ENCODE measurements at regions not wholly inside any gene's neighbourhood (a gene's known extent, or its start where the extent isn't known, plus 50 kb on each side); places are given as distances from the start of the nearest gene placed in this dataset.

- no peak for DNase-seq
Observed at GRCh38 chr11:10388101-10388500, 67.0 kb upstream of the AMPD3 start.

DNA sequence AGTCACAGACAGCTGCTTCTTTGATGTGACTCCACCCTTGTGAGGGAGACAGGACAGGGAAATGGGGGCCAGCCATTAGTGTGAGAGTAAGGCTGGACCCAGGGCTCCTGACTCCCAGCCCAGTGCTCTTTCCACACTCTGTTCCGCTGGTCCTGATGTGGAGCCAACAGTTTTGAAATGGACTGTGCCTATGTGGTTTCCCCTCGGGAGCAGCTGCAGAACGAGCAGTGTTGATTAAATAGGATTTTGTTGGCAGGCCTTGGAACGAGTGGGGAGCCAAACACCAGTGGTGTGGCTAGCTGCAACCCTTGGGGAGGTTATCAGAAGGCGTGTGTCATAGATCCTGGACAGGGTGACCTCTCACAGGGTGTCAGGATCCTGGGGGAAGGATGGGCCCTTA, 66.5 kb upstream of the AMPD3 start:
- DNase-seq = no peak

DNA sequence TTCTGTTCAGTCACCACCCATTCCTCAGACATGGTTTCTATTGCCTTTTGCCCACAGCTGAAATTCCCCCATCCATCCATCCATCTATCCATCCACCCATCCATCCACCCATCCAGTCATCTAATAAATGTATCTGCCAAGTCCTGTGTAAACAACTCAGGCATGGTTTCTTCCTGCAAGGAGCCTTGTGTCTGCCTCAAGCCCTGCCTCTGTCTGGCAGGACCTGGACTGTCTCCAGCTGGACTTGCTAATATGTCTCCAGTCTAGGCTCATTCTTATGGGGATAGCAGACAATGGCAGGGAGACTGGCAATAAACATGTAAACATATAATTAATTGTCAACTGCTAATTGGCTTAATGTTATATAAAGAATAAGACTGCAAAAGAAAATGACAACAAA, 64.7 kb upstream of the AMPD3 start:
- no peak for DNase-seq

DNA sequence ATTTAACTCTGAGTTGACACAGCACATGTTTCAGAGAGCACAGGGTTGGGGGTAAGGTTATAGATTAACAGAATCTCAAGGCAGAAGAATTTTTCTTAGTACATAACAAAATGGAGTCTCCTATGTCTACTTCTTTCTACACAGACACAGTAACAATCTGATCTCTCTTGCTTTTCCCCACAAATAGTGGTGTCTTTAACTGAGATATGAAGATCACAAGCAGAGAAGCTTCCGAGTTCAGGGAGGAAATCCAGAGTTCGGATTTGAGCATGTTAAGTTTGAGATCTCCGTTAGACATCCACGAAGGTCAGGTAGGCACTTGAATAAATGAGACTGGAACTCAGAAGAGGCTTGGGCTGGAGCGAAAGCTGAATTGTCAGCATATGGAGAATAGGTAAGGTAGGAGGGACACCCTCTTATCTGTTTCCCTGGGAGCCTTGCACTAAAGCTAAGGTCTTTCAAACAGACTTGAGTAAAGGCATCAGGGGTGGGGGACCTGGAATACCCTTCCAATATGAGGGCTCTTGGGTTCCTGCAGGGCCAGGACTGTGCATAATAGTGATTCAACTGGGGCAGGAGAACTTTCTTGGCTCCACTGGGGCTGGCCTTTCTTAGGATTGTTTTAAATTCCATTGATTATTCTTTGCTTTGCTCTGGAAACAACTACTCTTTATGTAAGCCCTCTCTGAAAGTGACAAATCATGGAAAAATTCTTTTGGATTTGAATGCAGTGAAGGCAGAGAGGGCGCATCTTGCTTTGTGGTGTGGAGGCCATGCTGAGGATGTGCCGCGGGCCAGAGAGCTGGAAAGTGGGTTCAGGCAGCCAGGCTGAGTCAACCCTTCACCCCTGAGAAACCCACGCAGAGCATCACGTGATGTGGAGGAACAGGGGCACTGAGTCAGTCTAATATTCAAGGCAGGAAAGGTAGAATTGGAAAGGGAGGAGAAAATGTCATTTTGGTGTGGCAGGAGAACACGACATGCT, 62.7 kb upstream of the AMPD3 start:
- DNase-seq = no peak

DNA sequence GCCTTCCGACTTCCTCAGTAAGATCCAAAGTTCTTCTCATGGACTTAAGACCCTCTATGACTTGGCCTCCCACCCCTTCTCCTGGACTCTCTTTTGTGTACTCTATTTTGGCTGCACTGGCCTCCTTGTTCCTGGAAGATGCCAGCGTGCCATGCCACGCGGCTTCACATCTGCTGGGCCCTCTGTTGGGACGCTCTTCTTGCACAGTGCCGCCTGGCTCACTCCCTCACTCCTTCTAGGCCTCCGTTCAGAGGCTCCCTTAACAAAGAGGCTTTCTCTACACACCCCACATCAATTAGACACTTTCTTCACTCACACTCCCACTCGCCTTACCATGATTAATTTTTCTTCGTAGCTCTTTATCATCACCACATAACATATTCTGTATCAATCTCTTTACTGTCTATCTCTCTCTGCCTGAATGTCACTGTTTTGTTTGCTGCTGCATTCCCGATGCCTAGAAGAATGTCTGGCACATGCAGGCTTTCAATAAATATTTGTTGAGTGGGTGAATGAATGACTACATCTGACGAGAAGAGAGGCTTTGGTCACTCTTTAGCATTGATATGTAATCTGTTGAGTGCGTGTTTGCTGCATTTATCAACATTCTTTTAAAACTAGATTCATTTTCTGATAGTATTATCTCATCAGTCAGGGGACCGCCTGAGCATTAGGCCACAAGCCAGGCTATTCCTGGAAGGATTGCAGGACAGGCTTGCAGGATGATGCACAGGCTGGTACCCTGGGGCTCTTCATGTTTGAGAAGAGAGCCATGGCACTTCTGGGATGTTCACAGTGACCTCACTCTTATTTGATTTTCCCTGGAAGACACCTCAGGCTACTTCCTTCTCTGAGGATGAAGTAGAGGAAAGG, 60.6 kb upstream of the AMPD3 start:
- no peak for DNase-seq

DNA sequence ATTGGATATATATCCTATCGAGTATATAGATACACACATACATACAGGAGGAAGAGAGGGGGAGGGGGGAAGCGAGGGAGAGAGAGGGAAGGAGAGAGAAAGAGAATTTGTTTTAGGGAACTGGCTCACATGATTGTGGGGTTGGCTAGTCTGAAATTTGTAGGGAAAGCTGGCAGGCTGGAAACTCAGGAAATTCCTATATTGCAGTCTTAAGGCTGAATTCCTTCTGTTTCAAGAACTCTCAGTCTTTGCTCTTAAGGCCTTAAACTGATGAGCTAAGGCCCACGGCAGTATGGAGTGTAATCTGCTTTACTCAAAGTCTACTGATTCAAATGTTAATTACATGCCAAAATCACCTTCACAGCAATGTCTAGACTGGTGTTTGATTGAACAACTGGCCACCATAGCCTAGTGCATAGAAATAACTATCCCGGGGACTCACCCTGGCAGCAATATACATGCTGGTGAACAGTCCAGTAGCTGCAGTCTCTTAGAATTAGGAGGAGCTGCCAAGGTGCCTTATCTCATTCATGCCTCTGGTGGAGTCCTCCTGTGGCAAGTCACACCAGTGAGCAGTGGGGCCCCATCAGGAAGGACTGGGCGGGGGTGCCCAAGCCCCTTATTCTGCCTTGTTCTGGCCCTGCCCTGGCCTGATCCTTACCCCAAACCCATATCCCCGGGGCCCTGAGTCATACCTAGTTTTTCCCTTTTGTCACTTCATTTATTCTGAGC, 59.7 kb upstream of the AMPD3 start:
- DNase-seq = no peak

GRCh38 chr11:10396771-10397170, 58.3 kb upstream of the AMPD3 start:
- DNase-seq = no peak

DNA sequence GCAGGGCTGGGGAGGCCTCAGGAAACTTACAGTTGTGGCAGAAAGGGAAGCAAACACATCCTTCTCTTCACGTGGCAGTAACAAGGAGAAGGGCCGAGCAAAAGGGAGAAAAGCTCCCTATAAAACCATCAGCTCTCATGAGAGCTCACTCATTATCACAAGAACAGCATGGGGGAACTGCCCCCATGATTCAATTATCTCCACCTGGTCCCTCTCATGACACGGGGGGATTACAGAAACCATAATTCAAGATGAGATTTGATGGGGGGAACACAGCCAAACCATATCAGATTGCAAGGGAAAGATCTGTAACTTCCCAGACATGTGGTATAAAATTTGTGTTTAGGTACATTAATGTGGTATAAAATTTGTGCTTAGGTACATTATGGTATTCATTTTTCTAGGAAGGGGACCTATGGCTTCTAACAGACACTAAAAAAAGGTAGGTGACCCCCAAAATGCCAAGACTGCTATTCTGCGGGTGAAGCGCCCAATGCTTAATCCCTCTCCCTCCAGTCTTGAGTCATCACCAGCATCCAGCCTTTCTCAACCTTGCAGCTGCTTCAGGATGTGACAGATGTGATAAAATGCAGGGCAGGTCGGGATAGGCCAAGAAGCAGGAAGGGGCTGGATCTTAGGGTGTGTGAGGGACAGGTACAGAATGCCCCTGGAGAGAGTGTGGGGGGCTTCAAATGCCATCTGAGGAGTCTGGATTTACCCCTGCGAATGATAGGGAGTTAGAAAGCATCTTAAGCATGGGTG, 57.7 kb upstream of the AMPD3 start:
- DNase-seq = no peak

GRCh38 chr11:10398525-10398924, 56.5 kb upstream of the AMPD3 start:
- no peak for DNase-seq

DNA sequence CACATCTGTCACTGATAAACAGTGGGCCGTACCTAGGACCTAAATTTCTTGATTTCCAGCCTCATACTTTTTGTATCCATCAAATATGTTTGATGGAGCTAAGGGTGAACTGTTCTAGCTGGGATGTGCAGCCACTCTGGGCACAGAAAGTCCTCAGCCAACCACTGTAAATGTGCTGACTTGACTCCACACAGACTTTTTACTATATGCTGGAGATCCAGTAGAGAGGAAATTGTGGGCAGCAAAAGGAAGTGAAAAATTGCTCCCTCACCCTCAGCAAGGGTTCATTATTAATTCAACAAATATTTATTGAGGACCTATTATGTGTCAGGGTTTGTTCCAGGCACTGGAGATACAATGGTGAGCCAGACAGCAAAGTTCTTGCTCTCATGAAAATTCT, 54.2 kb upstream of the AMPD3 start:
- no peak for DNase-seq

DNA sequence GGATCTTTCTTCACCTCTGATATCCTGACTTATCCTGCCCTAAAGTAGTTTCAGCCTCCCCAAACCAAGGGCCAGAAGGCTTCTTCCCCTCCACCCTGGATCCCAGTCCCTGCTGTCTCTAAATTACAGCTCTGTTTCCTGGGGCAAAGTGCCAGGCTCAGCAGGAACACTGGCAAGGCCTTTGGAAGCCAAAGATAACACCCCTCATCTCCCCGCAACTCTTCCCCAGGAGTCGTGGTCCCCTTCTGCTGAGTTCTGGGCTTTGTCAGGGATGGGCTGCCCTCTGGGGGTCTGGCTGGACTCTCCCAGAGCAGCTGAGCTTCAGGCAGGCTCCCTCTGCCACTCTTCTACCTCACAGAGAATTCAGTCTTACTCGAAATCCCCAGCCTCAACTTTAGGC, 53.8 kb upstream of the AMPD3 start:
- no peak for DNase-seq

- no peak for DNase-seq
Observed at GRCh38 chr11:10401696-10402392, 53.2 kb upstream of the AMPD3 start.
